GM12874 (cell line): ENCODE measurements at regions not wholly inside any gene's neighbourhood (a gene's known extent, or its start where the extent isn't known, plus 50 kb on each side); places are given as distances from the start of the nearest gene placed in this dataset.

Experiments used
- TF ChIP-seq, protein P1 (sequence below): IDR thresholded peaks from 2 replicates; pipeline ENCODE4 v1.5.1; 2011; ENCODE audit warnings: low read depth, mild to moderate bottlenecking, control low read depth, low read length, moderate library complexity; ENCODE audit not compliant: insufficient read depth

GRCh38 chr6:14460556-14460955 lies 343.0 kb downstream of the CD83 start:
- TF ChIP-seq, protein P1, sequence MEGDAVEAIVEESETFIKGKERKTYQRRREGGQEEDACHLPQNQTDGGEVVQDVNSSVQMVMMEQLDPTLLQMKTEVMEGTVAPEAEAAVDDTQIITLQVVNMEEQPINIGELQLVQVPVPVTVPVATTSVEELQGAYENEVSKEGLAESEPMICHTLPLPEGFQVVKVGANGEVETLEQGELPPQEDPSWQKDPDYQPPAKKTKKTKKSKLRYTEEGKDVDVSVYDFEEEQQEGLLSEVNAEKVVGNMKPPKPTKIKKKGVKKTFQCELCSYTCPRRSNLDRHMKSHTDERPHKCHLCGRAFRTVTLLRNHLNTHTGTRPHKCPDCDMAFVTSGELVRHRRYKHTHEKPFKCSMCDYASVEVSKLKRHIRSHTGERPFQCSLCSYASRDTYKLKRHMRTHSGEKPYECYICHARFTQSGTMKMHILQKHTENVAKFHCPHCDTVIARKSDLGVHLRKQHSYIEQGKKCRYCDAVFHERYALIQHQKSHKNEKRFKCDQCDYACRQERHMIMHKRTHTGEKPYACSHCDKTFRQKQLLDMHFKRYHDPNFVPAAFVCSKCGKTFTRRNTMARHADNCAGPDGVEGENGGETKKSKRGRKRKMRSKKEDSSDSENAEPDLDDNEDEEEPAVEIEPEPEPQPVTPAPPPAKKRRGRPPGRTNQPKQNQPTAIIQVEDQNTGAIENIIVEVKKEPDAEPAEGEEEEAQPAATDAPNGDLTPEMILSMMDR: no peak

DNA sequence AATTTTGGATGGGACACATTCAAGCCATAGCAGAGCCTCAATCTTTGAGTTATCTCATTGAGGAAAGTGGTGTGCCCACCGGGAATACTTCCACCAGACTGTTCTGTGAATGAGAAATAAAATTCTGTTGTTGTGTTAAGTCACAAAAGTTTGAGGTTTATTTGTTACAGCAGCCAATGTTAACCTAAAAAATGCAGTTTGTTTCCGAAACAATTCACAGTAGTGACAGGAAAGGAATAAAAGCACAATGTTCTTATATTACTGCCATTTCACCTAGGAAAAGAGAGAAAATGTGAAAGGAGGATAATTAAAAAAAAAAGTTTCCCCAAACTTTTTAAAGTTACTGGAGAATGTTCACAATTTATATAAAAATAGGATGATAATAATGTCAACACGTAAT lies 344.6 kb downstream of the CD83 start:
- TF ChIP-seq, protein P1: no peak

DNA sequence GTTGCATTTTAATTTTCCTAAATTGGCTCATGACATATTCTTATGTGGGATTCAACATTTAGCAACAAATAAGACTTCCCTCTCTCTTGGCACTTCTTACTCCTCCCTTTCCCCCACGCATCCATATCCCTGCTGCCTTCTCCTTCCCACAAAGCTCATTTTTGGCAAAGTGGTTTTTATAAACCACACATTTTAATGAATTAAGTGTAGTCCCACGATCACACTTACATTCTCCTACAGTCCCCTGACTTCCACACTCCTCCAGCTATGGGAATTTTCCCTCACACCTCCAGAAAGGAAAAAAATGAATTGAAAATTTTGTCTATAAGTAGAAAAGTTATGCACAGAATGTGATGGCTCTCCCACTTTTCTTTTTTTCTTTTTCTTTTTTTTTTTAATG lies 345.0 kb downstream of the CD83 start:
- TF ChIP-seq, protein P1: no peak

DNA sequence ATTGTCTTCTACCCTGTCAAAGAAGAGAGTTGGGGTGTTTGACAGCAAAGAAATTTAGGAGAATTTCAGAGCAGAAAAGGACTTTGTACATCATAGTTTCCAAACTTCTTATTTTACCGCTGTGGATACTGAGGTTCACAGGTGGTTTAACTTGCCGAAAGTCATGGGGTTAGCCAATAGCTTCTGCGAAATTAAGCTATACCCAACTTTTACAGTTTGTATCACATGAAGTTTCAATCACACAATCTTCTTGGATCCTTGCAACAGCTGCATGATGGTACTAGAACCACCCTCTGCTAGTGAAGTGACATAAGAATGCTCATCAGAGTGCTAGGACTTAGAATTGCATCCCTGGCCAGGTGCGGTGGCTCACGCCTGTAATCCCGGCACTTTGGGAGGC lies 345.5 kb downstream of the CD83 start:
- TF ChIP-seq, protein P1: no peak

DNA sequence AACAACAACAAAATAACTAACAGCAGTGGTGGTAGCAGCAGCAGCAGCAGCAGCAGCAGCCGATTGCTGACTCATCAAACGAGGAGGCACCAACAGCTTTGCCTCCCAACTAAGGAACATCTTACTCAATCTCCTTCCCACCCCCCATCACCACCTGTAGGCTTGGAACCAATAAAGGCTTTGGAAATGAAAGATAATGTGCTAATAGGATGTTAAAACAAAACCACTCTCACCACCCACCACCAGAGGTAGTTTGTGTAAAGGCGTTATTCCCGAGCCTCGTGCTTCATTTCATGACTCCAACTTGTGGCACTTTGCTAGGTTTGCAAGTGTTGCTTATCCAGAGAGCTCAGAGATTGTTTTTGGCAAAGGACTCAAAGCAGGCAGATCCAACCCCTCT lies 346.5 kb downstream of the CD83 start:
- TF ChIP-seq, protein P1: no peak

DNA sequence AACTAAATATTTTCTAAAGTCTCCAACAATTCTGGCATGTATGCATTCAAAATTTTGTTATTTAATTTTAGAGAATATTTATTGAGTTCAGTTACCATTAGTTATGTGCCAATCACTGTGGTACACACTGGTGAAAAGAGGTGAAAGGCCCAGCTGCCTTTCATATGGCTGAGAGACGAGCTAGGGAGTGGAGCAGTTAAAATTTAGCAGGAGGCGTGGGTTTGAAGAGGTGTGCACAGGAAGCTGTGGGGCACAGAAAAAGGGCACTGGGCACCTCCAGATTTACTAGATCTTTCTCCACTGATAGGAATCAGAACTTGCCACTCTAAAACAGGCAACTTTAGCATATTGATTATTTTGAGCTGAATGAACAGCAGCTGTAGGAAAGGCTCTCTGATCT lies 347.1 kb downstream of the CD83 start:
- TF ChIP-seq, protein P1: no peak

DNA sequence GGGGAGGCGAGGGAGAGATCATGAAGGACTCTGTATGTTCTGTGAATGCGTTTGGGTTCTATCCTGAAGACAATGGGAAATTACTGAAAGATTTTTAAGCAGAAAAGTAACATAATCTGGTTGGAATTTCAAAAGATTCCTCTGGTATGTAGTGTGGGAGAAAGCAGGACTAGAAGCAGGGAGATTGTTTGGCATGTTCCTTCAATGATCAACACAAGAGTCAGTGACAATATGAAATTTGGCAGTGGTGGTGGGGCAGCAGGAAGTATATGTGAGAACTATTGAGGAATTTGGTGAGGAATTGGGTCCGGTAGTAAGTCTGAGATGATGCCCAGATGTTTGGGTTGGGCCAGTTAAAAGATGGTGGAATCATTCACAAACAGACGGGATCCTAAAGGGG lies 348.7 kb downstream of the CD83 start:
- TF ChIP-seq, protein P1: no peak

DNA sequence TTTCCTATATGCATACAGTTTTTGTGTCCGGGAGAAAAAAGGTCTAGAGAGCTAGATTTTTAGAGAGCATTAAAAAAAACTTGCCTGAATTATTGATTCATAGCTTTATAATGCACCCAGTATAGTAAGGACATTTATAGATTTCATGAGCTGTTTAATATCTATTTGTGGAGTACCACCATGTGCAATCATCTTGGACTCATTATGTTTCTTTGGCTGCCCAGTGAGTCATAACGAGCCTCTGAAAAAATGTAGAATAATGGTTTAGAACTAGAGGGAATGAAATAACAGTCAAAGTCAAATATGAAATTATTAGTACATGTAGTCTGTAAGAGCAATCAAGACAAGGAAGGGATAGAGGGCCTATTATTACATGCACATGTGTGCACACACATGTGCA lies 350.0 kb downstream of the CD83 start:
- TF ChIP-seq, protein P1: no peak
